PC-3 (cell line): ENCODE measurements at regions not wholly inside any gene's neighbourhood (a gene's known extent, or its start where the extent isn't known, plus 50 kb on each side); places are given as distances from the start of the nearest gene placed in this dataset.

Experiments used
- CTCF ChIP-seq: fragments of 300-600 bp; sonication (generic); conservative IDR thresholded peaks from 2 replicates; pipeline ENCODE4 v1.5.1; 2017; ENCODE audit warnings: antibody characterized with exemption, low read depth, mild to moderate bottlenecking, low read length
- EZH2 ChIP-seq: fragments of 300-600 bp; sonication (generic); IDR thresholded peaks from one replicate; pipeline ENCODE4 v1.6.1; 2017; ENCODE audit warnings: antibody characterized with exemption, mild to moderate bottlenecking, low read length; ENCODE audit not compliant: unreplicated experiment

- TF ChIP-seq CTCF (no peak), EZH2 (no peak)
Measured at GRCh38 chr2:199668645-199669044, 182.3 kb downstream of the FTCDNL1 start.
